H1 (cell line): ENCODE measurements at regions not wholly inside any gene's neighbourhood (a gene's known extent, or its start where the extent isn't known, plus 50 kb on each side); places are given as distances from the start of the nearest gene placed in this dataset.

Experiments
- CTCF ChIA-PET: fragments of 300-600 bp; sonication (Branson Sonifier 250); formaldehyde crosslinking; loops from one replicate; lab custom pipeline; 2021; ENCODE audit not compliant: partially characterized antibody; lab: Charles Lee
- POLR2A ChIA-PET: fragments of 300-600 bp; sonication (Branson Sonifier 250); formaldehyde crosslinking; loops from one replicate; lab custom pipeline; 2021; ENCODE audit warnings: inconsistent platforms; ENCODE audit not compliant: partially characterized antibody; lab: Charles Lee
- DNase-seq, 2 experiments: peaks; one replicate each; pipeline versions ENCODE4 v3.0.0 to v3.0.0-alpha.2; 2010 to 2022; ENCODE audit warnings: low spot score in 2 of 2, low read depth in 1 of 2, mixed read lengths in 1 of 2
- FAIRE-seq: peaks from 2 replicates; lab custom pipeline; 2011; peaks lifted over from hg19 to GRCh38; lab: Jason Lieb, UNC
- H2AFZ ChIP-seq: 2 replicates; pipeline ENCODE4 v1.8.1; 2012; ENCODE audit warnings: low read length, inconsistent platforms
- H2AK5ac ChIP-seq: 2 replicates; pipeline ENCODE4 v1.6.1; 2013; ENCODE audit warnings: low read depth, low read length
- H2BK120ac ChIP-seq: replicated peaks from 2 replicates; pipeline ENCODE3; 2013; ENCODE audit warnings: low read depth, low read length, inconsistent platforms
- H2BK12ac ChIP-seq: 2 replicates; pipeline ENCODE4 v1.6.1; 2013; ENCODE audit warnings: low read depth, low read length
- H2BK15ac ChIP-seq: 2 replicates; pipeline ENCODE4 v1.6.1; 2013; ENCODE audit warnings: low read length
- H2BK20ac ChIP-seq: 2 replicates; pipeline ENCODE4 v1.6.1; 2013; ENCODE audit warnings: low read length
- H2BK5ac ChIP-seq: 2 replicates; pipeline ENCODE4 v1.6.1; 2013; ENCODE audit warnings: low read depth, low read length
- H3K14ac ChIP-seq: 2 replicates; pipeline ENCODE4 v1.6.1; 2013; ENCODE audit warnings: inconsistent platforms; ENCODE audit not compliant: insufficient read length
- H3K18ac ChIP-seq: 2 replicates; pipeline ENCODE4 v1.6.1; 2013; ENCODE audit warnings: low read length; ENCODE audit errors: extremely low read depth
- H3K23ac ChIP-seq: 2 replicates; pipeline ENCODE4 v1.6.1; 2013; ENCODE audit warnings: inconsistent platforms; ENCODE audit not compliant: insufficient read length
- H3K23me2 ChIP-seq: 2 replicates; pipeline ENCODE4 v1.6.1; 2013; ENCODE audit warnings: low read depth, low read length
- H3K27ac ChIP-seq: 2 replicates; pipeline ENCODE4 v1.6.1; 2011; ENCODE audit warnings: low read depth, low read length, inconsistent platforms
- H3K27me3 ChIP-seq, 4 experiments: replicated peaks in 1 of 4; 1 replicate in 1 of 4; 2 replicates in 3 of 4; pipeline versions ENCODE4 v1.6.1 to v1.8.1; 2011 to 2013; ENCODE audit warnings: low read length in 3 of 4, mild to moderate bottlenecking in 3 of 4, inconsistent platforms in 2 of 4, mixed read lengths in 2 of 4, moderate library complexity in 1 of 4; ENCODE audit not compliant: control insufficient read depth in 3 of 4, insufficient read depth in 3 of 4; ENCODE audit errors: extremely low read depth in 1 of 4
- H3K36me3 ChIP-seq, 4 experiments: 2 replicates each; pipeline versions ENCODE4 v1.6.1 to v1.8.1; 2011 to 2013; ENCODE audit warnings: mild to moderate bottlenecking in 4 of 4, low read length in 3 of 4, moderate library complexity in 2 of 4, control low read depth in 1 of 4, inconsistent platforms in 1 of 4; ENCODE audit not compliant: insufficient read depth in 4 of 4, control insufficient read depth in 2 of 4
- H3K4ac ChIP-seq: replicated peaks from 2 replicates; pipeline ENCODE3; 2013; ENCODE audit warnings: low read length, low read depth, mixed read lengths, inconsistent platforms; ENCODE audit not compliant: insufficient read length
- H3K4me1 ChIP-seq, 4 experiments: replicated peaks in 1 of 4; 1 replicate in 1 of 4; 2 replicates in 3 of 4; pipeline versions ENCODE4 v1.6.1 to v1.8.1; 2011 to 2013; ENCODE audit warnings: low read length in 3 of 4, inconsistent platforms in 2 of 4, mixed read lengths in 1 of 4; ENCODE audit not compliant: insufficient read depth in 4 of 4, control insufficient read depth in 3 of 4
- H3K4me2 ChIP-seq, 2 experiments: 2 replicates each; pipeline versions ENCODE4 v1.6.1 to v1.8.1; 2011 to 2013; ENCODE audit warnings: low read depth in 2 of 2, low read length in 2 of 2, control low read depth in 1 of 2, inconsistent platforms in 1 of 2, mild to moderate bottlenecking in 1 of 2; ENCODE audit not compliant: insufficient read depth in 1 of 2
- H3K4me3 ChIP-seq, 4 experiments: fragments of 200-600, 300-600 bp in 1 of 4; sonication (generic), shearing (Covaris generic), sonication (Bioruptor Twin) in 1 of 4; 2 replicates each; pipeline versions ENCODE4 v1.5.1 to v1.8.1; 2011 to 2016; ENCODE audit warnings: low read length in 4 of 4, low read depth in 3 of 4, control low read depth in 2 of 4, inconsistent platforms in 2 of 4, mild to moderate bottlenecking in 2 of 4, mixed read lengths in 1 of 4, moderate library complexity in 1 of 4; ENCODE audit not compliant: insufficient read depth in 2 of 4; ENCODE audit errors: extremely low read depth in 1 of 4
- H3K56ac ChIP-seq: replicated peaks from 2 replicates; pipeline ENCODE3; 2013; ENCODE audit warnings: low read depth, mild to moderate bottlenecking, mixed read lengths, low read length, inconsistent platforms; ENCODE audit not compliant: insufficient read length
- H3K79me1 ChIP-seq: 2 replicates; pipeline ENCODE4 v1.6.1; 2013; ENCODE audit warnings: low read depth, low read length, control low read depth
- H3K79me2 ChIP-seq, 2 experiments: 2 replicates each; pipeline versions ENCODE4 v1.6.1 to v1.8.1; 2012 to 2013; ENCODE audit warnings: low read length in 2 of 2, mild to moderate bottlenecking in 2 of 2, inconsistent platforms in 1 of 2; ENCODE audit not compliant: insufficient read depth in 2 of 2, control insufficient read depth in 1 of 2
- H3K9ac ChIP-seq, 4 experiments: replicated peaks in 1 of 4; 1 replicate in 1 of 4; 2 replicates in 3 of 4; pipeline versions ENCODE4 v1.6.1 to v1.8.1; 2011 to 2013; ENCODE audit warnings: low read depth in 3 of 4, low read length in 3 of 4, control low read depth in 2 of 4, mild to moderate bottlenecking in 2 of 4, moderate library complexity in 2 of 4, inconsistent platforms in 1 of 4; ENCODE audit errors: extremely low read depth in 1 of 4
- H3K9me3 ChIP-seq, 2 experiments: 2 replicates each; pipeline versions ENCODE4 v1.6.1 to v1.8.1; 2012 to 2013; ENCODE audit warnings: mild to moderate bottlenecking in 2 of 2, moderate library complexity in 2 of 2, control low read depth in 1 of 2, inconsistent platforms in 1 of 2, low read depth in 1 of 2, low read length in 1 of 2, mixed read lengths in 1 of 2; ENCODE audit not compliant: insufficient read depth in 2 of 2
- H4K20me1 ChIP-seq, 2 experiments: replicated peaks in 1 of 2; 2 replicates each; pipeline versions ENCODE3 to v1.8.1; 2011 to 2013; ENCODE audit warnings: inconsistent platforms in 2 of 2, low read length in 2 of 2, mild to moderate bottlenecking in 1 of 2; ENCODE audit not compliant: insufficient read depth in 2 of 2, control insufficient read depth in 1 of 2
- H4K5ac ChIP-seq: 2 replicates; pipeline ENCODE4 v1.6.1; 2013; ENCODE audit warnings: low read length, low read depth, mixed read lengths, inconsistent platforms; ENCODE audit not compliant: insufficient read length
- H4K8ac ChIP-seq: 2 replicates; pipeline ENCODE4 v1.8.0; 2013; ENCODE audit warnings: mild to moderate bottlenecking, moderate library complexity, low read length, inconsistent platforms; ENCODE audit not compliant: insufficient read depth; ENCODE audit errors: extremely low read depth
- H4K91ac ChIP-seq: replicated peaks from 2 replicates; pipeline ENCODE3; 2013; ENCODE audit warnings: low read length, mixed read lengths, inconsistent platforms; ENCODE audit not compliant: insufficient read length
- BACH1 ChIP-seq: IDR thresholded peaks from 2 replicates; pipeline ENCODE4 v1.6.1; 2012; ENCODE audit warnings: low read length, improper control_type of control experiment
- NANOG ChIP-seq: IDR thresholded peaks from 2 replicates; pipeline ENCODE4 v1.6.1; 2011; ENCODE audit warnings: low read length, low read depth, mild to moderate bottlenecking, inconsistent platforms; ENCODE audit not compliant: insufficient read depth, poor library complexity, severe bottlenecking
- NRF1 ChIP-seq: IDR thresholded peaks from 2 replicates; pipeline ENCODE4 v1.6.1; 2011; ENCODE audit warnings: mild to moderate bottlenecking, low read depth, low read length, improper control_type of control experiment
- RXRA ChIP-seq: IDR thresholded peaks from 2 replicates; pipeline ENCODE4 v1.6.1; 2011; ENCODE audit warnings: low read depth, mild to moderate bottlenecking, low read length, moderate library complexity; ENCODE audit not compliant: insufficient read depth
- SP2 ChIP-seq: IDR thresholded peaks from 2 replicates; pipeline ENCODE4 v1.6.1; 2012; ENCODE audit warnings: mild to moderate bottlenecking, low read length, inconsistent platforms
- SP4 ChIP-seq: IDR thresholded peaks from 2 replicates; pipeline ENCODE4 v1.6.1; 2012; ENCODE audit warnings: low read length, inconsistent platforms
- SRF ChIP-seq: IDR thresholded peaks from 2 replicates; pipeline ENCODE4 v1.6.1; 2011; ENCODE audit warnings: mild to moderate bottlenecking, low read depth, low read length, moderate library complexity
- TCF12 ChIP-seq: IDR thresholded peaks from 2 replicates; pipeline ENCODE4 v1.6.1; 2011; ENCODE audit warnings: low read depth, mild to moderate bottlenecking, low read length
- USF2 ChIP-seq: IDR thresholded peaks from 2 replicates; pipeline ENCODE4 v1.6.1; 2011; ENCODE audit warnings: low read length, improper control_type of control experiment
- ZNF274 ChIP-seq: IDR thresholded peaks from 2 replicates; pipeline ENCODE4 v1.7.0; 2012; ENCODE audit warnings: low read length, borderline replicate concordance; ENCODE audit errors: extremely low read depth
- WGBS, 2 experiments: shearing (Covaris generic) in 1 of 2; methylation state at CpG; one replicate each; pipeline versions ENCODE4 v1.1.6 to v1.1.7; 2013 to 2015; ENCODE audit warnings: low lambda C conversion rate in 2 of 2, mixed read lengths in 2 of 2, inconsistent platforms in 1 of 2, low coverage in 1 of 2, missing lambda C conversion rate in 1 of 2; ENCODE audit not compliant: insufficient replicate concordance in 2 of 2, insufficient coverage in 1 of 2, insufficient read length in 1 of 2; ENCODE audit errors: extremely low coverage in 1 of 2, missing lambda C conversion rate in 1 of 2; 5-methylcytosine and 5-hydroxymethylcytosine counted together
- TF ChIP-seq, protein P1 (sequence below): IDR thresholded peaks from 2 replicates; pipeline ENCODE4 v1.6.1; 2012; ENCODE audit warnings: low read length, inconsistent platforms

DNA sequence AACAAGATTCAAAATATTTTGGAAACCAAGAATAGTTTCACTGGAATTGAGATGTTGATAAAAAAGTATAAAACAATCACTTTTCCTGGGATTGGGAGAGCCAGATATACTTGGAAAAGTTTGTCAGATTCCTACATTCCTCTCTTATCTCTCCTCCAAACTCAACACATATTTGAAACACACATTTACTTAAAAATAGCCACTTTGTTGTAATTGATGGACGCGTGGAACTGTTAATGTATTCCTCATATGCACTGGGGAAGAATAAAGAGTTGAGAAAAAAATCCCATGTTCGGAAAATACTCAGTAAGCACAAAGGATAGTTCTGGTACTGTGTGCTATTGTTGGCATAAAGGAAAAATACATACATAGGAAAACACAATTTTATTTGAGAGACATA is 195.6 kb upstream of the FLRT2 start (continued):
- TF ChIP-seq TCF12, result no peak

- no peak overlapping the region for H3K4me3 ChIP-seq
- CTCF ChIA-PET, result no interaction called here
- TF ChIP-seq SP4, result no peak
- TF ChIP-seq BACH1, result no peak
- no peak for TF ChIP-seq ZNF274
- no peak for TF ChIP-seq SRF
- TF ChIP-seq USF2, result no peak
- no peak for TF ChIP-seq NRF1
- TF ChIP-seq SP2, result no peak
- TF ChIP-seq, protein P1, sequence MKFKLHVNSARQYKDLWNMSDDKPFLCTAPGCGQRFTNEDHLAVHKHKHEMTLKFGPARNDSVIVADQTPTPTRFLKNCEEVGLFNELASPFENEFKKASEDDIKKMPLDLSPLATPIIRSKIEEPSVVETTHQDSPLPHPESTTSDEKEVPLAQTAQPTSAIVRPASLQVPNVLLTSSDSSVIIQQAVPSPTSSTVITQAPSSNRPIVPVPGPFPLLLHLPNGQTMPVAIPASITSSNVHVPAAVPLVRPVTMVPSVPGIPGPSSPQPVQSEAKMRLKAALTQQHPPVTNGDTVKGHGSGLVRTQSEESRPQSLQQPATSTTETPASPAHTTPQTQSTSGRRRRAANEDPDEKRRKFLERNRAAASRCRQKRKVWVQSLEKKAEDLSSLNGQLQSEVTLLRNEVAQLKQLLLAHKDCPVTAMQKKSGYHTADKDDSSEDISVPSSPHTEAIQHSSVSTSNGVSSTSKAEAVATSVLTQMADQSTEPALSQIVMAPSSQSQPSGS, result no peak
- TF ChIP-seq NANOG, result no peak
- no peak for TF ChIP-seq RXRA
Observed at GRCh38 chr14:85336257-85336656, 193.7 kb upstream of the FLRT2 start.

More at GRCh38 chr14:85336257-85336656, 193.7 kb upstream of the FLRT2 start:
- Histone ChIP-seq H3K4ac (no peak overlapping the region), H3K36me3 (no peaks in the 10 kb centered on the region), H3K18ac (no peak overlapping the region), H2BK5ac (no peak overlapping the region), H3K56ac (no peak overlapping the region), H3K9me3 (no peaks in the 10 kb centered on the region), H2BK15ac (no peak overlapping the region), H3K4me2 (no peak overlapping the region), H3K23me2 (no peaks in the 10 kb centered on the region), H2BK12ac (no peak overlapping the region), H2BK120ac (no peak overlapping the region), H3K27ac (no peak overlapping the region), H3K9ac (no peak overlapping the region), H4K5ac (no peak overlapping the region), H2AK5ac (no peak overlapping the region), H2BK20ac (no peak overlapping the region), H2AFZ (no peak overlapping the region), H4K20me1 (no peaks in the 10 kb centered on the region), H3K4me1 (no peaks in the 10 kb centered on the region), H3K27me3 (no peaks in the 10 kb centered on the region), H4K8ac (no peak overlapping the region), H4K91ac (no peak overlapping the region), H3K79me2 (no peaks in the 10 kb centered on the region), H3K14ac (no peak overlapping the region), H3K23ac (no peak overlapping the region), H3K79me1 (no peaks in the 10 kb centered on the region)
- POLR2A ChIA-PET, result no interaction called here
- FAIRE-seq (no peak), DNase-seq (no peak)
- WGBS, 2 experiments, result 95% methylated on average over 1 of the region's 1 CpG; no CpG with 5 or more reads in 1 of the 2 experiments
